ENCODE measurements at regions not wholly inside any gene's neighbourhood (a gene's known extent, or its start where the extent isn't known, plus 50 kb on each side); places are given as distances from the start of the nearest gene placed in this dataset.

DNA sequence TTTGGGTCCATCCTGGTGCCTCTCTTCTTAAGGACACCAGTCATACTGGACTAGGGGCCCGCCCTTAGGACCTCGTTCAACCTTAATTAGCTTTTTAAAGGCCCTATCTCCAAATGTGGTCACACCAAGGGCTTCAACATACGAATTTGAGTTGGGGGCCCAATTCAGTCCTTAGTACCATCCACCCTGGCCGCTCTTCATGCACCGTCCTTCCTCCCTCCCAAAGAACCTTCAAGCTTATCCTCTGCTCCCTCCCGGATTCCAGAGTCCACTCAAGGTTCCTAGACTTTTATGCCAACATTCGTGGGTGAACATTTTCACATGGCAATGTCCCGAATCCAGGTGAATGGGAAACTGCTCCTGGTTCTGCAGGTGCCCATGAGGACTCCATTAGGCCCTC is 201.3 kb upstream of the IGF1R start:
- Mint-ChIP-seq H3K27ac (no peak overlapping the region), H3K4me1 (peaks cover 5% of the 10 kb centered on the region), H3K4me3 (no peak overlapping the region), H3K27me3 (peaks cover 5% of the 10 kb centered on the region), H3K9me3 (no peaks in the 10 kb centered on the region), H3K36me3 (ENCODE audit: low read depth) (no peaks in the 10 kb centered on the region)
- ChIA-PET CTCF (no interaction called here), POLR2A (no interaction called here)
- no peak for DNase-seq

GRCh38 chr15:98451236-98451635 is 197.1 kb upstream of the IGF1R start:
- ChIA-PET CTCF (no interaction called here), POLR2A (no interaction called here)
- peaks cover 5% of the 10 kb centered on the region for H3K27me3 Mint-ChIP-seq
- no peak overlapping the region for H3K4me3 Mint-ChIP-seq
- no peaks in the 10 kb centered on the region for H3K36me3 Mint-ChIP-seq (ENCODE audit: low read depth)
- peaks cover 3% of the 10 kb centered on the region for H3K4me1 Mint-ChIP-seq
- H3K9me3 Mint-ChIP-seq: no peaks in the 10 kb centered on the region
- no peak overlapping the region for H3K27ac Mint-ChIP-seq
- no peak for DNase-seq

GRCh38 chr15:98452238-98452637 is 196.1 kb upstream of the IGF1R start:
- peaks cover 3% of the 10 kb centered on the region for H3K4me1 Mint-ChIP-seq
- no peak overlapping the region for H3K4me3 Mint-ChIP-seq
- H3K27ac Mint-ChIP-seq: no peak overlapping the region
- H3K27me3 Mint-ChIP-seq: peaks cover 5% of the 10 kb centered on the region
- no peaks in the 10 kb centered on the region for H3K36me3 Mint-ChIP-seq (ENCODE audit: low read depth)
- DNase-seq: no peak
- ChIA-PET CTCF (no interaction called here), POLR2A (no interaction called here)
- H3K9me3 Mint-ChIP-seq: no peaks in the 10 kb centered on the region

DNA sequence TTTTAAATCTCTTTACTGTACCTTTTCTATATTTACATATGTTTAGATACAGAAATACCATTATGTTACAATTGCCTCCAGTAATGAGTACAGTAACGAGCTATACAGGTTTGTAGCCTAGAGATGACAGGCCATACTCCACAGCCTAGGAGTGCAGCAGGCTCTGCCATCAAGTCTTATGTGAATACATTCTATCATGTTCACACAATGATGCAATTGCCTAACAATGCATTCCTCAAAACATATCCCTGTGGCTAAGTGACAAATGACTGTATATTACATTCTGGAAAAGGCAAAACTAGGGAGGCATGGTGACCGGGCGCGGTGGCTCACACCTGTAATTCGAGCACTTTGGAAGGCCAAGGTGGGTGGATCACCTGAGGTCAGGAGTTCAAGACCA is 192.4 kb upstream of the IGF1R start:
- ChIA-PET POLR2A (no interaction called here), CTCF (interaction anchor here (1.3 kb wide), 1 partner anchor 28 kb away, joined by 3 read pairs; no protein-coding TSS in a partner anchor)
- Mint-ChIP-seq H3K36me3 (ENCODE audit: low read depth) (no peaks in the 10 kb centered on the region), H3K9me3 (no peaks in the 10 kb centered on the region), H3K27me3 (peaks cover 5% of the 10 kb centered on the region), H3K4me1 (no peaks in the 10 kb centered on the region), H3K27ac (no peak overlapping the region), H3K4me3 (no peak overlapping the region)
- no peak for DNase-seq

- H3K27me3 Mint-ChIP-seq: no peaks in the 10 kb centered on the region
- H3K27ac Mint-ChIP-seq: no peak overlapping the region
- peaks cover 24% of the 10 kb centered on the region for H3K9me3 Mint-ChIP-seq
- no peaks in the 10 kb centered on the region for H3K4me1 Mint-ChIP-seq
- DNase-seq: no peak
- no peak overlapping the region for H3K4me3 Mint-ChIP-seq
- CTCF ChIA-PET: no interaction called here
- POLR2A ChIA-PET: no interaction called here
- no peaks in the 10 kb centered on the region for H3K36me3 Mint-ChIP-seq (ENCODE audit: low read depth)
Measured at GRCh38 chr15:98476559-98476958, 171.8 kb upstream of the IGF1R start.

- H3K9me3 Mint-ChIP-seq: peaks cover 21% of the 10 kb centered on the region
Measured at GRCh38 chr15:98480844-98481243, 167.5 kb upstream of the IGF1R start.

DNA sequence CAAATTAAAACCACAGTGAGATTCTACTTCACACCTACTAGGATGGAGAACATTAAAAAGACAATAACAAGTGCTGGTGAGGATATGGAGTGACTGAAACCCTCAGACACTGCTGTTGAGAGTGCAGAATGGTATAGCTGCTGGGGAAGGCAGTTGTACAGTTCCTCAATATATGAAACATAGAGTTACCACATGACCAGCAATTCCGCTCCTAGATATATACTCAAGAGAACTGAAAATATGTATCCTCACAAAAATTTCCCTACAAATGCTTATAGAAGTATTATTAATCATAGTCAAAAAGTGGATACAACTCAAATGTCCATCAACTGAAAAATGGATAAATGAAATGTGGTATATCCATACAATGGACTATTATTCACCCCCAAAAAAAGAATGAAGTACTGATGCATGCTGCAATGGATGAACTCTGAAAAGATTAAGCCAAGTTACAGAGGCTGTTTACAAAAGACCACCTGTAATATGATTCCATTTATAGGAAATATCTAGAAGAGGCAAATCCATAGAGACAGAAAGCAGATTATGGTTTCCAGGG is 164.7 kb upstream of the IGF1R start:
- H3K9me3 Mint-ChIP-seq: peaks cover 7% of the 10 kb centered on the region
- no peak overlapping the region for H3K4me3 Mint-ChIP-seq
- no peaks in the 10 kb centered on the region for H3K36me3 Mint-ChIP-seq (ENCODE audit: low read depth)
- H3K27me3 Mint-ChIP-seq: no peaks in the 10 kb centered on the region
- ChIA-PET CTCF (no interaction called here), POLR2A (no interaction called here)
- H3K4me1 Mint-ChIP-seq: no peaks in the 10 kb centered on the region
- DNase-seq: no peak
- no peak overlapping the region for H3K27ac Mint-ChIP-seq

More at GRCh38 chr15:98480844-98481243, 167.5 kb upstream of the IGF1R start:
- CTCF ChIA-PET: interaction anchor here (1.0 kb wide), 1 partner anchor 38 kb away, joined by 3 read pairs; no protein-coding TSS in a partner anchor
- POLR2A ChIA-PET: no interaction called here
- H3K4me3 Mint-ChIP-seq: no peak overlapping the region
- H3K36me3 Mint-ChIP-seq (ENCODE audit: low read depth): no peaks in the 10 kb centered on the region
- DNase-seq: no peak
- H3K27me3 Mint-ChIP-seq: no peaks in the 10 kb centered on the region
- H3K27ac Mint-ChIP-seq: no peak overlapping the region
- no peaks in the 10 kb centered on the region for H3K4me1 Mint-ChIP-seq

DNA sequence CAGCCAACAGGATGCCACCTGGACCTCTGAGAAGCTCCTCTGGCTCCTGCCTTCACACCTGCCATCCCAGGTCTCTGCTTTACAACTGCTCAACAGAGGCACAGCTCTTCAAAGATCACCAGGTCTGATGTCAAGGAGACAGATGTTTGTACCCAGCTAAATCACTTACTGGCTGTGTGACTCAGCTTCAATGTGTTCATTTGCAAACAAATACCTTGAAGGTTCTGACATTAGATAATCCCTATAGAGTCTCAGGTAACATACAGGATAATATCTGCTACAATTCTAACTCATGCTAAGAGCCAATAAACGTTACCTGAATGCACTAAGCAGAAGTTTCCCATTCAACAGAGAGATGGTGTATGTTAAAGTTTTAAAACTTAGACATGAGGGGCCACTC is 163.4 kb upstream of the IGF1R start:
- POLR2A ChIA-PET: no interaction called here
- CTCF ChIA-PET: no interaction called here

DNA sequence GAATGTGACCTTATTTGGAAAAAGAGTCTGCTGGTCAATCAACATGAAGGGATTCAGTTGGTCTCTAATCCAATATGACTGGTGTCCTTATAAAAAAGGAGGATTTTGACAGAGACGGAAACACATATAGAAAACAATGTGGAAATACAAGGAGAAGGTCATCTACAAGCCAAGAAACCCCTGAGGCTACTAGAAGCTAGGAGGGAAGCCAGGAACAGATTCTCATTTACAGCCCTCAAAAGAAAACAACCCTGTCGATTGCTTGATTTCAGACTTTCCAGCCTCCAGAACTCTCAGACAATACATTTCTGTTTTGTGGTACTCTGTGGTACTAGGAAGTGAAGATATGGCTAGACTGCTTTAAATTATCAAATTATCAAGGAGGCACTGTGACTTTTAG is 162.9 kb upstream of the IGF1R start:
- no peak overlapping the region for H3K4me3 Mint-ChIP-seq
- no peaks in the 10 kb centered on the region for H3K36me3 Mint-ChIP-seq (ENCODE audit: low read depth)
- no peaks in the 10 kb centered on the region for H3K4me1 Mint-ChIP-seq
- CTCF ChIA-PET: no interaction called here
- POLR2A ChIA-PET: no interaction called here
- H3K27me3 Mint-ChIP-seq: no peaks in the 10 kb centered on the region
- DNase-seq: no peak
- H3K9me3 Mint-ChIP-seq: peaks cover 2% of the 10 kb centered on the region
- H3K27ac Mint-ChIP-seq: no peak overlapping the region

More for the DNA sequence above, 163.4 kb upstream of the IGF1R start:
- Mint-ChIP-seq H3K27ac (no peak overlapping the region), H3K27me3 (no peaks in the 10 kb centered on the region), H3K4me3 (no peak overlapping the region), H3K4me1 (no peaks in the 10 kb centered on the region), H3K9me3 (peaks cover 2% of the 10 kb centered on the region), H3K36me3 (ENCODE audit: low read depth) (no peaks in the 10 kb centered on the region)
- DNase-seq: no peak

DNA sequence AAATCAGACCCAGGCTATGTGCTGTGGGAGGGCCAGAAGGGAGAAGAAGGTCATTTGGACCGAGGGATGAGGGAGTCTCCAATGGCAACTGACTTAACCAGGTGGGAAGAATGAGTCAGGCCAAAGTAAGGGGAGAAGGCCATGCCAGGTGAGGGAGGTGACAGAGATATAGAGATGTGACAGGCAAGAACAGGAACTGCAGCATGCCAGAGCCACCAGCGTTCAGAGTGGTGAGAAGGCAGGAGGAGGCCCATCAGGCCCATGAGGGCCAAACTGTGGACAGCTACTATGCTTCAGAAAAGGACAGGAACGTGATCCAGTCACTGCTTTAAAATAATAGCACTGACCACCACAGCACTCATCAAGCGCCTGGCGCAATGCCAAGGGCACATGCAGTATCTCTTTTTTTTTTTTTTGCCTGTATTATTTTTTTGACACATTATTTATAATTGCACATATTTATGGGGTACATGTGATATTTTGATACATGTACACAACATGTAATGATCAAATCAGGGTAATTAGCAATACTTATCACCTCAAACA is 154.3 kb upstream of the IGF1R start:
- Mint-ChIP-seq H3K4me1 (no peaks in the 10 kb centered on the region), H3K36me3 (ENCODE audit: low read depth) (no peaks in the 10 kb centered on the region), H3K9me3 (no peaks in the 10 kb centered on the region), H3K27me3 (peaks cover 2% of the 10 kb centered on the region), H3K27ac (no peak overlapping the region), H3K4me3 (no peak overlapping the region)
- CTCF ChIA-PET: no interaction called here
- POLR2A ChIA-PET: no interaction called here
- no peak for DNase-seq

DNA sequence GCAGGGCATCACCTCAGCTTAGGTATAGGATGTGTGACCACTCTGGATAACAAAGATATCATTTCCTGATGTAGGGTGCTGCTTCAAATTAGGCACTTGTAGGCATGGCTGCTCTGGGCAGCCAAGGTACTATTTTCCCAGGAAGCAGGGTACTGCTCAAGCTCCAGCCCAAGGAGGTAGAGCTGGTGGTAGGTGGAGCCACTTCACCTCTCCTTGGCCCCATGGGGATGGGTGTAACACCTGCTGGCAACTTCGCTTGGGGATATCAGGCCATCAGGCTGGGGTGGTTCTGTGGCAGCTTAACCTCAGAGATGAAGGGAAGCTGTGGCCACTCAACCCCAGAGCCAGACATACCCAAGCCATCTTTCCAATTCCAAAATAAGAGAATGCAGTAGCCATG is 147.1 kb upstream of the IGF1R start:
- CTCF ChIA-PET: interaction anchor here (0.6 kb wide), 1 partner anchor 133 kb away, joined by 3 read pairs; no protein-coding TSS in a partner anchor
- no peaks in the 10 kb centered on the region for H3K36me3 Mint-ChIP-seq (ENCODE audit: low read depth)

GRCh38 chr15:98501632-98502031 is 146.7 kb upstream of the IGF1R start:
- no peaks in the 10 kb centered on the region for H3K36me3 Mint-ChIP-seq (ENCODE audit: low read depth)
- peaks cover 4% of the 10 kb centered on the region for H3K9me3 Mint-ChIP-seq
- H3K27ac Mint-ChIP-seq: no peak overlapping the region
- H3K4me1 Mint-ChIP-seq: no peaks in the 10 kb centered on the region
- H3K4me3 Mint-ChIP-seq: no peak overlapping the region
- no peak for DNase-seq
- peaks cover 5% of the 10 kb centered on the region for H3K27me3 Mint-ChIP-seq
- POLR2A ChIA-PET: no interaction called here
- CTCF ChIA-PET: interaction anchor here (0.6 kb wide), 1 partner anchor 133 kb away, joined by 3 read pairs; no protein-coding TSS in a partner anchor

More for the DNA sequence above, 147.1 kb upstream of the IGF1R start:
- Mint-ChIP-seq H3K27ac (no peak overlapping the region), H3K9me3 (peaks cover 4% of the 10 kb centered on the region), H3K4me1 (no peaks in the 10 kb centered on the region), H3K4me3 (no peak overlapping the region), H3K27me3 (peaks cover 5% of the 10 kb centered on the region)
- POLR2A ChIA-PET: no interaction called here
- no peak for DNase-seq

GRCh38 chr15:98503970-98504369 is 144.4 kb upstream of the IGF1R start:
- Mint-ChIP-seq H3K9me3 (peaks cover 4% of the 10 kb centered on the region), H3K27me3 (peaks cover 5% of the 10 kb centered on the region), H3K4me1 (no peaks in the 10 kb centered on the region), H3K27ac (no peak overlapping the region), H3K36me3 (ENCODE audit: low read depth) (no peaks in the 10 kb centered on the region), H3K4me3 (no peak overlapping the region)
- CTCF ChIA-PET: no interaction called here
- POLR2A ChIA-PET: no interaction called here
- no peak for DNase-seq

DNA sequence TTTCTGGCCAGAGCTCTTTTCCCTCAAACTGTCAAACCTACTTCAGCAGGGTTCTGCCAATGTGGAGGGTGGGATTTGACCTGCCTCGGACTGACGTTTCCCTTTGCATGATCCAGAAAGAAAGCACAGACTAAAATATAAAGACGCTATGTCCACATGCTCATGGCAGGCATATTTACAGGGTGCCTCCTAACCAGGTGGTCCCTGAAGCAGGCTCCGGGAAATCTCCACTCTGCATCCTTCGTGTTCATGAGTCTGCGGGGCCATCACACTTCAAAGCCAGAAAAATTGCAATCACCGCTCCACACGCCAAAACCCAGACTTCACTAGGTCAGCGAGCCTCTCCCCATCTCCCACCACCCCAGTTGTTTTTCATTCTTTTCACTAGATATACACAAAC is 143.3 kb upstream of the IGF1R start:
- no peak overlapping the region for H3K27ac Mint-ChIP-seq
- no peaks in the 10 kb centered on the region for H3K9me3 Mint-ChIP-seq
- H3K4me3 Mint-ChIP-seq: no peak overlapping the region
- peaks cover 5% of the 10 kb centered on the region for H3K27me3 Mint-ChIP-seq
- H3K36me3 Mint-ChIP-seq (ENCODE audit: low read depth): no peaks in the 10 kb centered on the region
- no peaks in the 10 kb centered on the region for H3K4me1 Mint-ChIP-seq
- CTCF ChIA-PET: no interaction called here
- POLR2A ChIA-PET: no interaction called here
- DNase-seq: no peak
